Esophagus squamous epithelium (tissue), 5 donors: ENCODE measurements at regions not wholly inside any gene's neighbourhood (a gene's known extent, or its start where the extent isn't known, plus 50 kb on each side); places are given as distances from the start of the nearest gene placed in this dataset.
A peak's percentile ranks its signal among the peaks of the same experiment; 100 is the strongest.

Source experiments
- DNase-seq: peaks from one replicate; lab custom pipeline; 2025; lab: John Stamatoyannopoulos, UW
- H3K27ac ChIP-seq, 4 donors: fragments of 200-600 bp; sonication (generic); one replicate each; pipeline ENCODE4 v1.5.1; 2016 to 2019; ENCODE audit warnings: mild to moderate bottlenecking in 1 of 4
- H3K27me3 ChIP-seq, 4 donors: fragments of 200-600 bp; sonication (generic); 1 replicate in 3 of 4; 2 replicates in 1 of 4; pipeline versions ENCODE4 v1.5.1 to v1.6.0; 2017 to 2021; ENCODE audit warnings: antibody characterized with exemption in 1 of 4
- H3K36me3 ChIP-seq, 3 donors: fragments of 200-600 bp; sonication (generic); one replicate each; pipeline ENCODE4 v1.5.1; 2016 to 2019
- H3K4me1 ChIP-seq, 3 donors: fragments of 200-600 bp; sonication (generic); one replicate each; pipeline ENCODE4 v1.5.1; 2017 to 2019
- H3K4me3 ChIP-seq, 4 donors: fragments of 200-600 bp; sonication (generic); 1 replicate in 3 of 4; 2 replicates in 1 of 4; pipeline ENCODE4 v1.5.1; 2016 to 2019; ENCODE audit warnings: mild to moderate bottlenecking in 2 of 4, moderate library complexity in 1 of 4
- H3K9me3 ChIP-seq, 3 donors: fragments of 200-600 bp; sonication (generic); one replicate each; pipeline ENCODE4 v1.5.1; 2016 to 2019
- POLR2A ChIP-seq, 4 donors: fragments of 450-650 bp; IDR thresholded peaks; one replicate each; pipeline ENCODE4 v1.6.1; 2017; ENCODE audit warnings: antibody characterized with exemption in 4 of 4, mild to moderate bottlenecking in 4 of 4, moderate library complexity in 3 of 4
- WGBS, 2 donors: methylation state at CpG; one replicate each; pipeline ENCODE4 v1.1.5; 2018; 5-methylcytosine and 5-hydroxymethylcytosine counted together
- intact Hi-C: fragments of 100-400 bp; cut with DNase I; formaldehyde crosslinking; loops from one replicate; pipeline ENCODE4 v1.15.0; 2022
- TF ChIP-seq, protein P1 (sequence below), 6 experiments: fragments of 450-650 bp in 4 of 6; fragments of 200-600 bp in 2 of 6; sonication (generic) in 2 of 6; IDR thresholded peaks; one replicate each; pipeline ENCODE4 v1.5.1; 2016 to 2019; ENCODE audit warnings: antibody characterized with exemption in 6 of 6, mild to moderate bottlenecking in 4 of 6, moderate library complexity in 4 of 6
- donor health status: DM: yes; HTN: yes; CAD: no.

GRCh38 chr9:126228111-126228780 lies 98.4 kb upstream of the MVB12B start:
- Histone ChIP-seq H3K36me3 (no peaks in the 10 kb centered on the region), H3K9me3 (no peaks in the 10 kb centered on the region), H3K4me1 (peaks cover 0 to 4% (median 0%) of the 10 kb centered on the region in 3 donors), H3K27ac (no peak overlapping the region), H3K4me3 (no peak overlapping the region), H3K27me3 (peaks cover 0 to 70% (median 1%) of the 10 kb centered on the region in 4 donors)
- intact Hi-C loops = loop anchor here (5.0 kb wide), 1 partner anchor 821 kb away; no protein-coding TSS in a partner anchor
- DNase-seq = no peak
- 71 to 80% methylated on average over 7 to 11 of the region's 14 CpGs for WGBS, 2 donors
- no peak for TF ChIP-seq POLR2A (IDR thresholded peaks at IDR 0.05)
- TF ChIP-seq, protein P1, sequence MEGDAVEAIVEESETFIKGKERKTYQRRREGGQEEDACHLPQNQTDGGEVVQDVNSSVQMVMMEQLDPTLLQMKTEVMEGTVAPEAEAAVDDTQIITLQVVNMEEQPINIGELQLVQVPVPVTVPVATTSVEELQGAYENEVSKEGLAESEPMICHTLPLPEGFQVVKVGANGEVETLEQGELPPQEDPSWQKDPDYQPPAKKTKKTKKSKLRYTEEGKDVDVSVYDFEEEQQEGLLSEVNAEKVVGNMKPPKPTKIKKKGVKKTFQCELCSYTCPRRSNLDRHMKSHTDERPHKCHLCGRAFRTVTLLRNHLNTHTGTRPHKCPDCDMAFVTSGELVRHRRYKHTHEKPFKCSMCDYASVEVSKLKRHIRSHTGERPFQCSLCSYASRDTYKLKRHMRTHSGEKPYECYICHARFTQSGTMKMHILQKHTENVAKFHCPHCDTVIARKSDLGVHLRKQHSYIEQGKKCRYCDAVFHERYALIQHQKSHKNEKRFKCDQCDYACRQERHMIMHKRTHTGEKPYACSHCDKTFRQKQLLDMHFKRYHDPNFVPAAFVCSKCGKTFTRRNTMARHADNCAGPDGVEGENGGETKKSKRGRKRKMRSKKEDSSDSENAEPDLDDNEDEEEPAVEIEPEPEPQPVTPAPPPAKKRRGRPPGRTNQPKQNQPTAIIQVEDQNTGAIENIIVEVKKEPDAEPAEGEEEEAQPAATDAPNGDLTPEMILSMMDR (IDR thresholded peaks at IDR 0.05) = no peak

DNA sequence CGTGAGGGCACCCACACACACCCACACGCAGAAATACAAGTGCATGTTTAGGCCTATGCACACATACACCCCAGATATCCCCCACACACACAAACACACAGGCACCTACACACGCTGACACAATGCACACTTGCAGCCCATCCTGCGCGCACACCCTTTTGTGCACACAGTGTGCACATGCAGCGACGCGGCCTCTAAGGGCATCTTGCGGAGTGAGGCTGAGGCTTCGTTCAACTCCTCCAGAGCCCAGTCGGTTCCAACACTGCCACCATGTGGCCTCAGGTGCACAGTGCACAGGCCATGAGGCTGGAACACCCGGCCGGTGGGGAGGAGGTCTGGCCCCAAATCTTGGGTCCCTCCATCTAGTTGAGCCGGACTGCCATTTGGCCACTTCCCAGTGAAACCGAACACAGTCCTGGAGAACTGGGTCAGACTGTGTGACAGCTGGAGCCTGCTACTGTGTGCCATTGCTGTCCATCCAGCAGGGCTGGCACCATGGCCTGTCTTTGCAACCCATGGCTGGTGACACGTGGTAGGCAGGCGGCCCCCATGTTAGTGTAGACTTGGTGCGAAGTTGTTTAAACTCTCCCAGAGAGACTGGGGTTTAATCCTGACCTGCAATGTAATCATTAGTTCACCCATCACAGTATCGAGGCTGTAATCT lies 97.7 kb upstream of the MVB12B start:
- intact Hi-C loops = loop anchor here (5.0 kb wide), 1 partner anchor 822 kb away; no protein-coding TSS in a partner anchor
- Histone ChIP-seq H3K4me3 (no peak overlapping the region), H3K9me3 (no peaks in the 10 kb centered on the region), H3K27me3 (peaks cover 0 to 65% (median 0%) of the 10 kb centered on the region in 4 donors), H3K27ac (no peak overlapping the region), H3K4me1 (peaks cover 0 to 4% (median 0%) of the 10 kb centered on the region in 3 donors), H3K36me3 (no peaks in the 10 kb centered on the region)
- TF ChIP-seq, protein P1 (IDR thresholded peaks at IDR 0.05) = peak; percentile 73 to 92 (median 88)
- TF ChIP-seq POLR2A (IDR thresholded peaks at IDR 0.05) = no peak
- DNase-seq = no peak
- WGBS, 2 donors = 43 to 48% methylated on average over 3 to 7 of the region's 19 CpGs

- no peaks in the 10 kb centered on the region for H3K36me3 ChIP-seq
- no peaks in the 10 kb centered on the region for H3K9me3 ChIP-seq
- intact Hi-C loops = loop anchor here (5.0 kb wide), 1 partner anchor 822 kb away; no protein-coding TSS in a partner anchor
- peaks cover 0 to 4% (median 0%) of the 10 kb centered on the region in 3 donors for H3K4me1 ChIP-seq
- peaks cover 0 to 64% (median 0%) of the 10 kb centered on the region in 4 donors for H3K27me3 ChIP-seq
- H3K27ac ChIP-seq = no peak overlapping the region
- WGBS, 2 donors = 70 to 77% methylated on average over 3 of the region's 3 CpGs
- H3K4me3 ChIP-seq = no peak overlapping the region
- TF ChIP-seq, protein P1 (IDR thresholded peaks at IDR 0.05) = no peak
- no peak for TF ChIP-seq POLR2A (IDR thresholded peaks at IDR 0.05)
- no peak for DNase-seq
These were observed 97.1 kb upstream of the MVB12B start for GRCh38 chr9:126229501-126229900.

GRCh38 chr9:126230692-126231091 lies 95.9 kb upstream of the MVB12B start:
- Histone ChIP-seq H3K9me3 (no peaks in the 10 kb centered on the region), H3K4me3 (no peak overlapping the region), H3K4me1 (peaks cover 0 to 4% (median 0%) of the 10 kb centered on the region in 3 donors), H3K27me3 (peaks cover 0 to 52% (median 0%) of the 10 kb centered on the region in 4 donors), H3K36me3 (no peaks in the 10 kb centered on the region), H3K27ac (no peak overlapping the region)
- DNase-seq = no peak
- 57 to 88% methylated on average over 2 to 7 of the region's 11 CpGs for WGBS, 2 donors
- intact Hi-C loops = no loop called here
- no peak for TF ChIP-seq POLR2A (IDR thresholded peaks at IDR 0.05)
- TF ChIP-seq, protein P1 (IDR thresholded peaks at IDR 0.05) = no peak

- no peak overlapping the region for H3K27ac ChIP-seq
- intact Hi-C loops = no loop called here
These were observed 94.2 kb upstream of the MVB12B start for GRCh38 chr9:126232461-126232860.

More at GRCh38 chr9:126232461-126232860, 94.2 kb upstream of the MVB12B start:
- peaks cover 0 to 35% (median 0%) of the 10 kb centered on the region in 4 donors for H3K27me3 ChIP-seq
- no peak overlapping the region for H3K4me3 ChIP-seq
- no peak for DNase-seq
- no peaks in the 10 kb centered on the region for H3K9me3 ChIP-seq
- TF ChIP-seq POLR2A (IDR thresholded peaks at IDR 0.05) = no peak
- TF ChIP-seq, protein P1 (IDR thresholded peaks at IDR 0.05) = no peak
- WGBS, 2 donors = 58 to 65% methylated on average over 2 to 4 of the region's 6 CpGs
- no peaks in the 10 kb centered on the region for H3K36me3 ChIP-seq
- H3K4me1 ChIP-seq = peaks cover 0 to 4% (median 0%) of the 10 kb centered on the region in 3 donors
